ENCODE measurements at regions not wholly inside any gene's neighbourhood (a gene's known extent, or its start where the extent isn't known, plus 50 kb on each side); places are given as distances from the start of the nearest gene placed in this dataset.
"Not testable (repeated sequence)": the region's sequence is repeated elsewhere in the genome, so short reads cannot be mapped to it uniquely, and the experiment has no call there.

DNA sequence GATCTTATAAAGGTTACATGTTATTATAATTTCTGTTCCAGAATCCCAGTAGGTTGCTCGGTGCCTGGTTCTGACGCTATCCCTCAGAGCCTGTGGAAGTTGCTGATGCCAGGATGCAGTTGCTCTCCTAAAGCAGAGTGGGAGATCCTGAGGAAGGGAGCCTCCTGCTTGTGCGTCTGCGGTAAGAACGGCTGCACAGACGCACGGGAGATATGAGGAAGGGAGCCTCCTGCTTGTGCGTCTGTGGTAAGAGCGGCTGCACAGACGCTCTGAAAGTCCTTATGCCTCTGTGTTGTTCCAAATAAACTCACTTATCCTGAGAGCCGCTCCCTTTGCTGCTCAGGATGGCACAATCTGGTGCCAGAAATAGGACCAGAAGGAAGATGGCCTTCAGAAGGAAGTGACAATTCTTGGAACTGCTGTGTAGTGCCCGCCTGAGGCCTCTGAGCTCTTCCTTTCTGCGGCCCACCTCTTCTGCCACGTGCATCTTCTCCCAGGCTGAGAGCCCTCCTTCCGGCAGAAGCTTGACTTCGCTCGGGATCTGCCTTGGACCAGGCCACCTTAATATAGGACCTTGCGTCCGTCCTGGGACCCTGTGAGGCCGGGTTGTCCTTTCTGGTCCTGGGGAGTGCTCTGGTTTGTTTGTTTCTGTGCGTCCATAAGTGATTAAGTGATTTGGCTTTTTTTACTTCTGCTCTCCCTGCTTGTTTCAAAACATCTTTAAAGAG, 89.5 kb downstream of the RTP5 start:
- no peak for TF ChIP-seq POLR2A (IDR thresholded peaks at IDR 0.05; ENCODE audit: low read length)
- TF ChIP-seq GATA1 (IDR thresholded peaks at IDR 0.05; ENCODE audit: low read depth, low read length), result no peak
- no peak for DNase-seq

- TF ChIP-seq POLR2A (IDR thresholded peaks at IDR 0.05; ENCODE audit: low read length), result no peak
- no peak for TF ChIP-seq GATA1 (IDR thresholded peaks at IDR 0.05; ENCODE audit: low read depth, low read length)
Observed at GRCh38 chr2:241959751-241960269, 90.3 kb downstream of the RTP5 start.

DNA sequence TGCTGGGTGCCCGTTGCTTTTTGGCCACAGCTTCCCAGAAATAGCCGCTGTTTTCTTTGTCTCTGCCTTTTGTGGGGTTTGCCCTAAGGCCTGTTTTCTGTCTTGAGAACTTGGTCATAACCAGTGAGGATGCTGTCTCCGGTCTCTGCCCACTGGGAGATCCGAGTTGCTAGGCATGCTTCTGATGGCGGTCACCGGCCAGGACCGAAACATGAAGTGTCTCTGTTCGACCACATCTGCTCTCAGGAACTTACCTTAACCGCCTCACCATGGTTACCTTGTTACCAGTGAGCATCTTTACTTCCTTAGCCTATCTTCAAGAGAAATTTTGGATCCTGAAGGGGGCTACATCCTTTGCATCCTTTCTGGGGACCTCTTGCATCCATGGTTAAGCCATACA, 91.9 kb downstream of the RTP5 start:
- no peak for DNase-seq
- TF ChIP-seq POLR2A (IDR thresholded peaks at IDR 0.05; ENCODE audit: low read length) (no peak), GATA1 (IDR thresholded peaks at IDR 0.05; ENCODE audit: low read depth, low read length) (no peak)

More at GRCh38 chr2:241959751-241960269, 90.3 kb downstream of the RTP5 start:
- no peak for DNase-seq

GRCh38 chr2:241964133-241964532, 94.6 kb downstream of the RTP5 start:
- no peak for DNase-seq
- no peak for TF ChIP-seq GATA1 (IDR thresholded peaks at IDR 0.05; ENCODE audit: low read depth, low read length)
- no peak for TF ChIP-seq POLR2A (IDR thresholded peaks at IDR 0.05; ENCODE audit: low read length)

- peak in 1 of 2 experiments; percentile 10 for DNase-seq
- no peak for TF ChIP-seq POLR2A (IDR thresholded peaks at IDR 0.05; ENCODE audit: low read length)
- no peak for TF ChIP-seq GATA1 (IDR thresholded peaks at IDR 0.05; ENCODE audit: low read depth, low read length)
Observed at GRCh38 chr2:241965931-241966412, 96.4 kb downstream of the RTP5 start.

DNA sequence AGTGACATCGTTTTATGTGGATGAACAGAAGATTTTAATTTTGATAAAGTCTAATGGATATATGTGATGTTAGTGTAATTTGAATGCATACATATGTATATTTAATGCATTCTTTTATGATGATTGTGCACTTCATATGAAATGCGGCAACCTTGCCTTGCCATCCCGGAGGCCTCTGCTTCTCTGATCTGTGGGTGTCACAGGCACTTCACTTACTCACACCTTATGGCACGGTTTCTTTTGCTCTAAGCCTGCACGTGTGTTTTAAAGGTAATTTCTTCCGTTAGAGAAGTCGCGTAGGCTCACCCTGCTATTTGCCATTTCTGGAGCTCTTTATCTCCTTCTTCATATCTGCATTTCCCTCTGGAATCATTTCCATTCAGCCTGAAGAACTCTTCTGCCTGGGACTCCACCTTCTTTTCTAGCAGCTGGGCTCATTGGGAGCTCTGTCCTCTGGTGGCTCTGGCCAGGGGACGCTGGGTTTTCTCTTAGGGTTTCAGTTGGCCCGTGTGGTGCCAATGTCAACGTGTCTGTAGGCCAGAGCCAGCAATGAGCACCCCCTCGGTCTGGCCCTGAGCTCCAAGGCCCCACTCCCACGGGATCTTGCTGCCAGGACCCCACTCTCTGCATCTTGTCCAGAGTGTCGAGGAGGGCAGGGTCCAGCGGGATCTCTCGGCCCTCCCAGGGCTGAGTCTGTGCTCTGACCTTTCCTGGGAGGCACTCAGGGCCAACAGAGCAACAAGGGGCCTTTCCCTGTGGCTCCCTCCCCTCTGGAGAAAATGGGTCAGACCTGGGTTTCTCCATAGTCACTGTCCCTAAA, 97.3 kb downstream of the RTP5 start:
- TF ChIP-seq GATA1 (IDR thresholded peaks at IDR 0.05; ENCODE audit: low read depth, low read length) (no peak), POLR2A (IDR thresholded peaks at IDR 0.05; ENCODE audit: low read length) (no peak)

GRCh38 chr2:241967467-241968144, 98.1 kb downstream of the RTP5 start:
- TF ChIP-seq POLR2A (IDR thresholded peaks at IDR 0.05; ENCODE audit: low read length) (no peak), GATA1 (IDR thresholded peaks at IDR 0.05; ENCODE audit: low read depth, low read length) (no peak)
- no peak for DNase-seq

More for the DNA sequence above, 97.3 kb downstream of the RTP5 start:
- DNase-seq, result no peak

- DNase-seq, result no peak
- TF ChIP-seq GATA1 (IDR thresholded peaks at IDR 0.05; ENCODE audit: low read depth, low read length), result no peak
- TF ChIP-seq POLR2A (IDR thresholded peaks at IDR 0.05; ENCODE audit: low read length), result no peak
Observed at GRCh38 chr2:241968417-241968816, 98.9 kb downstream of the RTP5 start.

- DNase-seq, result not testable (repeated sequence)
Observed at GRCh38 chr2:241969182-241969581, 99.7 kb downstream of the RTP5 start.

DNA sequence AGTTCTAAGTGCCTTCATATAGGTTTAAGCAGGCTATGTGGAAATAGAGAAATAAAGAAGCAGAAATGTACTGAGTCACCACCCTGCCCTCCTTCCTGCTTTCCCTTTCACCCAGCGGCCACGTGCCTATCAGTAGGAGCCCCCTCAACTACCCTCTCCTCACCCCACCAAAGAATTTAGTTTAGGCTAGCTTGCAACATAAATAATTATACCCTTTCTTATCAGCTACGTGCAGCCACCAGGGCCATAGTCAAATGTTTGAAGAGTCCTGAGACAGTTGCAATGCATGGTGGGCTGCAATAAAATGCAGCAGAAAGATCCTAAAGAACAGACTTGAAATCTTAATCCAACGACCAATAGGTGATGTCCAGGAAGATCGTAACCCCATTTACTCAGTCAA, 101.2 kb downstream of the RTP5 start:
- no peak for TF ChIP-seq GATA1 (IDR thresholded peaks at IDR 0.05; ENCODE audit: low read depth, low read length)
- no peak for TF ChIP-seq POLR2A (IDR thresholded peaks at IDR 0.05; ENCODE audit: low read length)
- no peak for DNase-seq

GRCh38 chr2:241974096-241974495, 104.6 kb downstream of the RTP5 start:
- DNase-seq, result no peak
- TF ChIP-seq GATA1 (IDR thresholded peaks at IDR 0.05; ENCODE audit: low read depth, low read length) (no peak), POLR2A (IDR thresholded peaks at IDR 0.05; ENCODE audit: low read length) (no peak)

- TF ChIP-seq GATA1 (IDR thresholded peaks at IDR 0.05; ENCODE audit: low read depth, low read length) (no peak), POLR2A (IDR thresholded peaks at IDR 0.05; ENCODE audit: low read length) (no peak)
- no peak for DNase-seq
Observed at GRCh38 chr2:241974851-241975592, 105.5 kb downstream of the RTP5 start.

- no peak for DNase-seq
- TF ChIP-seq GATA1 (IDR thresholded peaks at IDR 0.05; ENCODE audit: low read depth, low read length) (no peak), POLR2A (IDR thresholded peaks at IDR 0.05; ENCODE audit: low read length) (no peak)
Observed at GRCh38 chr2:241975593-241976284, 106.2 kb downstream of the RTP5 start.

Data from erythroblast (primary cell).